ELF-1 (cell line): ENCODE measurements at regions not wholly inside any gene's neighbourhood (a gene's known extent, or its start where the extent isn't known, plus 50 kb on each side); places are given as distances from the start of the nearest gene placed in this dataset.

Experiments
- DNase-seq: peaks from one replicate; pipeline ENCODE4 v3.0.0-alpha.2; 2016; ENCODE audit warnings: low read depth, low spot score

DNA sequence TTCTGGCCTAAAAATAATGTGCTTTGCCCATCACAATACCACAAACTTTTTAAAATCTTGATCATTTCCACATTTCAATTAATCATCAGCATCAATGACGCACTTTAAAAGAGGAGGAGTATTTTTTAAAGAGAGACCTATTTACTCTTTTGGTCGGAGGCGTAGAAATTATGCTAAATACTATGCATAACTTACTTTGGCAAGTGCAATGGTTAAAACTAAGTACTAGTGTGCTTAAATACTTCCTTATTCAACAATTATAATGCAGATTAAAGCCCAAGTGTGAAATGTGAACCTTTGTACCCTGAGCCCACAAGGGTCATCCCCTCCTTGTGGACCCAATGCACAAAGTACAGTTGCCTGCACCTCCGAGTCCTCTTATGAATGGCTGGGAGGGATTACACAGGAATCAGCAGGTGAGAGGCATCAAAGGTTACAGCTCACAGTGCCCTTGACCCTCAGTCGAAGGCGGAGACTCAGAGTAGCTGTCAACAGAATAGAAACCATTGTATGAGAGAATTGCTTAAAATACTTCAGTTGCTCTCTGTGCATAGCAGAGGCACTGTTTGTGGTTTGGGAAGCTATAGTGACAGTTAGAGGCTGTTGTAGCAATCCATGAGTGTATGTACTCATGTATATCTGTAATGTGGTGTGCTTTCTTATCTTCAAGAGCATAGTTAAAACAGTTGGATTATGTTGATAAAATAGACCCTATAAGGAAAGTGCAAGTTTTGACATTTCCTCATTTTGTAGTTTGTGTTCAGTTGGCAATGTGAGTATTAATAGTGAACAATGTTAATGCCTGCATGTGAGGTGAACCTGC lies 151.7 kb upstream of the ITGA4 start:
- DNase-seq: no peak

DNA sequence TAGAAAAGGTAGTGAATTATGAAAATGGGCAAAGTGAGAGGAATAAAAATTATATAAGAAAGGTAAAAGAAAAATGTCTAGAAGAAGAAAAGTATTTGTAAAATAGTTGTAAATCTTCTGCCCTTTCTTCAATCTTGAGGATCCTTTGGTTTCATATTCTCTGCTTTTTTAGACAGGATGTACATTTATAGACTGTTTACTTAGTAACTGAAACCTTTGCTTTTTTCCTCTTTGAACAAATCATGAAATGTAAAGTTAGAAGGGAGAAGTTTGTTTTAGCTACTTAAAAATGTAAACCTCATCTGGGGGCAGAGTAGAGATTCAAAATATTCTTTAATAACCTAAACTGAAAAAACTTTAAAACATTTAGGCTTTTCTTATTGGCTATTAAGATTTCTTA lies 150.4 kb upstream of the ITGA4 start:
- DNase-seq: no peak

- DNase-seq: no peak
Measured at GRCh38 chr2:181307203-181307991, 149.8 kb upstream of the ITGA4 start.

GRCh38 chr2:181308766-181309515 lies 148.2 kb upstream of the ITGA4 start:
- DNase-seq: no peak

GRCh38 chr2:181309586-181309985 lies 147.6 kb upstream of the ITGA4 start:
- DNase-seq: no peak

GRCh38 chr2:181310967-181311366 lies 146.2 kb upstream of the ITGA4 start:
- DNase-seq: no peak

GRCh38 chr2:181311837-181312236 lies 145.3 kb upstream of the ITGA4 start:
- DNase-seq: no peak

DNA sequence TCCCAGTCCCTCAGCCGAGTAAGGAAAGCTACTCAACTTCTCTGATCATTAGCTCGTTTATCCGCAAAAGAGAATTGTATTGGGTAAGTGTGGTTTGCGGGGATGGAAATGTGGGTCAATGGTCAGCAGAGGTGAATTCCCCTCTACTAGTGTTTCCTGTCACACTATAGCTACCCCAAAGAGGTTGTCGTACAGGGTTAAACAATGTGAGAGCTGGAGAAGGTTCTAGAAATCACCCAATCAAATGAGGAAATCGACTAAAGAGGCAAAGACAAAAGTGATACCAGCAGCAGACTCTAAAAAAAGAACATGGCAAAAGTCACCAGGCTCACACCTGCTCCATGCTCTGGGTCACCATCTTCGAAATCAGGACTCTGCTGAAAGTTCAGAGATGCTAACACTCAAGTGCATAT lies 144.7 kb upstream of the ITGA4 start:
- no peak for DNase-seq

GRCh38 chr2:181313845-181314244 lies 143.3 kb upstream of the ITGA4 start:
- DNase-seq: no peak

DNA sequence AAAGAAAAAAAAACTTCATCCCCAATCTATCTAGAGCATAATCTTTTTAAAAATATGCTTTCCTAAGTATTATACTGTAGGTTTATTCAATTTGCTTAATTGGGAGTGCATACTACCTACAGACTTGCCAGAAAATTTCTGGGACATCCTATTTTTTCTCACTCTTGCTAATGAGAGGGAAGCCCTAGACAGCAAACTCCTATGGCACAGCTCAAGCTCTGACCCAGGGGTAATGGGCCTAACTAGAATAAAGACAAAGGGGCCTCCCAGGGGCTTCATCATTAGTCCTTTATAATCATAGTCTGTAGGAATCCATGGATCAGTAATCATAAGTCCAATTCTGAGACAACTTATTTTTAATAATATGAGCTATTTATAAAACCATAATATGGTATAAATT lies 142.6 kb upstream of the ITGA4 start:
- no peak for DNase-seq

GRCh38 chr2:181317511-181317910 lies 139.7 kb upstream of the ITGA4 start:
- DNase-seq: no peak

DNA sequence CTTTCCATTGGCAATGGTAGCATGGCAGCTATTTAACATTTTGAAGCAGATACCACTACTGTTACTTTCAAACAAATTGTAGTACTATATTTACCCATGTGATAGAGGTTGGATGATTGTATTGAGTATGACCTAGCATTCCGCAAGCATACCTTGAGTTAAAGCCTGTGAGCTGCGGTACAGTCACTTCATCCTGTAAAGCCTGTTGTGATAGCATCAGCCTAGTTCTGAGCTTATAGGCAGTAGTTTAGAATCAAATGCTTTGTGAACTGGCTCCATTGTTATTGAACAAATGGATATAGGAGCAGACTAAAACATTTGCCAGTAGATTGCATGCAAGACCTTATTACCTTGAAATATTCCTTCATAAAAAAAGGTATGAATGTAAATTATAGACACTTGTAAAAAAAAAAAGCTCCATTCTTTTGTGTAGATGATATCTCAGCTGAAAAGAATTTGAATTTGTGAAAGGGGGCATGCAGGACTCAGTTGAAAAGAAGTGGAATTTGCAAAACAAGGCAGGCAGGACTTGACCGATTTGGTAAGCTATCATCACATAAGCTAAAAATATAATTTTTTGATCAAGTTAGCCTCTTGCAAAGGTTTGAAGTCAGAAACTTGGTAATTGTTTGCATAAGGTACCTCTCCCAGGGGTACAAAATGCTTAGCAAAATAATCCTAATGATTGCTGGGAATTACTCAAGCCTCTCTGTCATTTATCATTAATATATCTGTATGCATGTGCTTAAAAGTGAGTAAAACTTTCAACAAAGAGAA lies 138.5 kb upstream of the ITGA4 start:
- no peak for DNase-seq

DNA sequence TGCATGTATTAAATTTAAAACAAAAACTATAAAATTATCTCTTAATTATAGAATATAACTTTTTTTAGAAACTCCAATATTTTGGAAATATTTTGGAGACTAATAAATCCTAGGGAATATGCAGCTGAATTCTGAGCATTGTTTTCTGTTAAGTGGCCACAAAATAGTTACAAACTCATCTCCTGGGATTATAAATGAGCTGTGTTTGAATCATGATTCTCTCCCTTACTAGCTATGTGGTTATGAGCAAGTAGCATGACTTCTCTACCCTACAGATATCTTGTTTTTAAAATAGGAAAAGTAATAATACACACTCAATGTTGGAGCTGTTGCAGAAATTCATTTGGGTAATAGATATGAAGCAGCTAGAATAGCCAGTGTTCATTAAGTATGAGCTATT lies 137.9 kb upstream of the ITGA4 start:
- DNase-seq: no peak

DNA sequence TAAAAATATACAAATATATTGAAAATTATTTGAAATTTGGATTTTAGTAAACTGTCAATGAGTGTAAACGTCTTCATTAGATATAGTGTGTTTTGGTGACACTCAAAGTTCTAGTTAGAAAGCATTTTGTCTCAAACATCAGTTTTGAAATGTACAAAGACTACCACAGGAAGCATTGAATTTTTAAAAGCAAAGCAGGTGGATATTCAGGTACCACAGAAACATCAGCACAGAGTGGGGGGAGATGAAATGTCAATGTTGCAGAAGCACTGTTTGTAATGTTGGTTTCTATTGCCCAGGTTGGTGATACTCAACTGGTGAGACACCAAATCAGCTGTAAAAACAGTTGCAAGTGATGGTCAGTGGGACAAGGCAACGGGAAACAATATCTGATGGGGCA lies 136.5 kb upstream of the ITGA4 start:
- DNase-seq: no peak

- no peak for DNase-seq
Measured at GRCh38 chr2:181324912-181325311, 132.3 kb upstream of the ITGA4 start.

DNA sequence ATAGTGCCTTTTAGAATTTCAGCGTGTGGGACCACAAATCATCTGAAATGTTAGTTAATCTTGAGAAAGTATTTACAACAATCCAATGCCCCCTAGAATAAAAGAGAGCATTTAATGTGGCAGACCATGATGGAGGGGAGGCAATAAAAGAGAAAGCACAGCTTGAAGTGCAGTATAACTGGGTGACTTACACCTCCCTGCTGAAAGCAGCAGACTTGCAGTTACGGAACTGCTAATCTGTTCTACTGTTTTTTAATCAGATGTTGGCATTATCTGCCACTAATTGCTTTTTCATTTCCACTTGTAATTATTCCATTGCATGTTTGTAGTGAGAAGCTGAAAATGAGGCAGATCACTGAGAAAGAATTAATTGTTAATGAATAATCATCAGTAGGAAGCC lies 130.5 kb upstream of the ITGA4 start:
- no peak for DNase-seq

DNA sequence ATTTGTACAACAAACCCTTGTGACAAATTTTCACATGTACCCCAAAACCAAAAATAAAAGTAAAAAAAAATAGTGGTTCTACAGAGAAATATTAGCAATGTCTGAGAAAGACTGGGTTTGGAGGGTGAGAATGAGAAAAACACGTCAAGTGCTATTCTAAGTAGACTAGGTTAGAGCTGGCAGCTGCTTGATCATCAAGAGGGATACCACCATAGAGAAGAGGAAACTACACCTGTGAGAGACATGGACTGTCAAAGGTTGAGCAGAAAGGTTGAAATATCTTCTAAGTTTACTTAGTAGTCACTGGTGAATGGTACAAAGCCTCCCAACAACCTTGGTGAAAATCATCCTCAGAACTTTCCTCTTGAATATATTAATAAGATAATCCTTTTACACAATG lies 126.9 kb upstream of the ITGA4 start:
- DNase-seq: no peak

DNA sequence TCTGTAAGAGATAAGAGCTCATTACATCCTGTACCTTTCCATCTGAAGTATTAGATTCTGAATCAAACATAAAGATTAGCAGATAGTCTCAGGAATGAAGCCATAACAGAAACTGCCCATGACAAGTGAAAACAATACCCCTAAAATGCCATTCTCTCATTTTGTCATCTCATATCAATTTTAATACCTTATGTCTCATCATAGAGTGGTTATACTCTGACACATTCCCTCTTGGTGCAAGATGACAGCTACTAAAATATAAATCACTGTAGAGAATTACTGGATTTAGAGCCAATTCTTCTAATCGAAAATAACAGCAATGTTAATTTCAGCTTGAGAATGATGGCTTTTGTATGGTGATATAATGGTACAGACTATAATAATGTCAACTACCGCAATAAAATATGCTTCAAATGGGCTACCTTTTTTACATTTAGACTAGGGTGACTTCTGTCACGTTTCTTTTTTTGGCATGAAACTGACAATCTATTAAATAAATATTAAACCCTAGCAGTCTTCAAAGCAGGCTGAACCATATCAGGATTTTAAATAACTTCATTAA lies 125.1 kb upstream of the ITGA4 start:
- DNase-seq: no peak

DNA sequence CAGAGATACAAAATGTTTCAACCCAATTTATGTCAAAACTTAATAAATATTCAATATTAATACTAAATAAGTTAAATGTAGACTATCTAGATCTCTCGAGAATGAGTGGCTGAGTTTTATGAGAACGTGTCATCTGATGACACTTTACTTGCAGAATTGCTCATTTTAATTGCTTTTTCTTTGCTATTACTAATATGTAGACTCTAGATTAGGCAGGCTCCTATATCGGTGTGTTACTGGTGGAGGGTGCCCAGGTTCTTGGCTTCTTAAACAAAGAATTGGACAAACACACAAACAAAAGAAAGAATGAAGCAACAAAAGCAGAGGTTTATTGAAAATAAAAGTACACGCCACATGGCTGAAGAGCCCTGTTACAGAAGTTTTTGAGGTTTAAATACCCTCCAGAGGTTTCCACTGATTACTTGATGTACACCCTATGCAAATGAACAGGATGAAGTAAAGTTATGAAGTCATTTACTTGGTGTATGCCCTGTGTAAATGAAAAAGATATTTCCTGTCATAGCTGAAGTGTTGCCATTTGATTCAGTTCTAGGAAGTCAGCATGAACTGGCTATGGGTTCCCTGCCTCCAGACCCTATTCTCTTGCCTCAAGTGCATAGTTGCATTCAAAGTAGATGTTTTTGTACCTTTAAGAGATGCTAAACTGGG lies 122.9 kb upstream of the ITGA4 start:
- no peak for DNase-seq

DNA sequence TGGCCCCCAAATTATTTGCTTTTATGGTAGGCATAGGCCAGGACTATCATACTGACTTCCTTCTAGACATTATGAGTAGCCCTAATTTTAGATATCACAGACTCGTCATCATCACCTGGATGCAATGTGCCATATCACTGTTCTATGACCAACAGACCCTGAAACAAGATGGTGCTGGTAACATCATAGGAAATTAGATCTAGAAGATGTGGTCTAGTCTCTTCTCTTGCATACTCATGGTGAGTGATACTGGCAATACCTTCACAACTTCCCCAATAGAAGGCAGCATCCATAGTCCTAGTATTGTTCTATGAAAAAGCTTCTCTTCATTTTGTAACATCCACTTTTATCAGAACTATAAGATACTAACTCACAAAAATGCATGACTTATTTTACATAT lies 116.3 kb upstream of the ITGA4 start:
- no peak for DNase-seq
